GM19239 (cell line): ENCODE measurements at regions not wholly inside any gene's neighbourhood (a gene's known extent, or its start where the extent isn't known, plus 50 kb on each side); places are given as distances from the start of the nearest gene placed in this dataset.
"Not testable (repeated sequence)": the region's sequence is repeated elsewhere in the genome, so short reads cannot be mapped to it uniquely, and the experiment has no call there.

ENCODE experiments used
- DNase-seq: peaks from one replicate; pipeline ENCODE4 v3.0.0; 2011; ENCODE audit warnings: low spot score; ENCODE audit not compliant: insufficient read length
- FAIRE-seq: peaks from 2 replicates; lab custom pipeline; 2011; peaks lifted over from hg19 to GRCh38; lab: Jason Lieb, UNC

DNA sequence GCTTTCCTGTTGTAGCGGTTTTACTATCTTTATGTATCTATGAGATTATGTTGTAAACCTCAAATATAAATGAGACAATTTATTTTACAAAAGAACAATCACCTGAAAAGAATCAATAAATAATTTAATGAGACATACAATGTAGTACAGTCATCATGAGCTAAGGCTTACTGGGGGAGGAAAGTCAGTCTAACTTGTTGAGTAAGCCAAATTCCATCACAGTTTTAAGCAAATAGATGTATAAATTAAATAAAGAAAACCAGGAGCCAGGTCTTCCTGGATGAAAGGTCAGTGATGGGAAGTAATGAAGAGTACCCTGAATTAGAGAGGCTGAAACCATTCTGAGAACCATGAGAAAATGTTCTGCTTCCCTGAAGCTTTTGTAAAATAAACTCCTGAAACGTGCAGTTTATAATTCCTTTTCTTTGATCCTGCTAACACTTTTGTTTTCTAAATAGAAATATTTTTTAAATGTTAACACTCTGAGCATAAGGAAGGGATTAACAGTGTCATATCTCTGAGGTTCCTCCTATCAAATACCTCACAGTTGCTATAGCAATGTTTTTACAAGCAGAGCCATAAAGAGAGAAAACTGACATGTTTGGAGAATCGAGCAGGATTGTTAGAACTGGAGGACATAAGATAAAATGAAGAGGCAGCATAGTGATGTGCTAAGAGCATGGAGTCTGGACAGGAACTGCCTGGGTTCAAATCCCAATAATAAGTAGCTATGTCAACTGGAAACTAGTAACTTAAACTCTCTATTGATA lies 444.9 kb upstream of the FOXG1 start:
- FAIRE-seq (no peak), DNase-seq (no peak)

DNA sequence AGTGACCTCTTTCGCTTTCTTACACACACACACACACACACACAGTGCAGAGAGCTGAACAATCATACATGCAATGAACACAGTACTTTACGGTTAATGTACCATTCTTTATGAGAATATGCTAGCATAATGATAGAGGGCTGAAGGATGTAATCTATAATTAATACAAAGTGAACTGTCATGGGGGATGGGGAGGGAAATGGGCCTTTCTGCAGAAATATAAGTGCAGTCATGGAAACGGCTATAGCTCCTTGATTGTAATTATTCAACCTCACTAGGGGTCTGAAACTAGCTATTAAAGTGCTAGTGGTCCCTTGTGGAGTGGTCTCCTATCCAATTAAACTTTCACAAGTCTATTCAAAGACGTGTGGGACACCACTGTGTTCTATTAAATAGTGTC lies 443.2 kb upstream of the FOXG1 start:
- FAIRE-seq (no peak), DNase-seq (no peak)

GRCh38 chr14:28323951-28324741 lies 442.4 kb upstream of the FOXG1 start:
- no peak for FAIRE-seq
- no peak for DNase-seq

DNA sequence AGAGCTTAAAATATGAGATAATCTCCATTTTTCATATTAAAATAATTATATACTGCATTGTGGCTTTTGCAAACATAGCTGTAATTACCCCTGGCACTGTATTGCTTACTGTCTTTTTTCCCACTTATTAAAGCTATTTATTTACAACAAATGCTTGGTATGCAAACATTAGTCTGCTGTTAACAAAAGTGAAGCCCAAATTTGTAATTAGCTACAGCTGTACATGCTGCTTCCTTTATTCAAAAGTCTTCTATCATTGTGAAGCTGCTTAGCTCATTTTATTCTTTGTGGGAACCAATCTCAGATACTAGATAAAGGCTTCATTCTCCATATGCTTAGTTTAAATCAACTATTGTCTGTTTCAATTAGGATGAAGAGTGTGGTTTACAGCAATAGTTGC lies 425.8 kb upstream of the FOXG1 start:
- FAIRE-seq (no peak), DNase-seq (no peak)

- FAIRE-seq: no peak
- DNase-seq: no peak
These were observed 422.2 kb upstream of the FOXG1 start for GRCh38 chr14:28344381-28344780.

DNA sequence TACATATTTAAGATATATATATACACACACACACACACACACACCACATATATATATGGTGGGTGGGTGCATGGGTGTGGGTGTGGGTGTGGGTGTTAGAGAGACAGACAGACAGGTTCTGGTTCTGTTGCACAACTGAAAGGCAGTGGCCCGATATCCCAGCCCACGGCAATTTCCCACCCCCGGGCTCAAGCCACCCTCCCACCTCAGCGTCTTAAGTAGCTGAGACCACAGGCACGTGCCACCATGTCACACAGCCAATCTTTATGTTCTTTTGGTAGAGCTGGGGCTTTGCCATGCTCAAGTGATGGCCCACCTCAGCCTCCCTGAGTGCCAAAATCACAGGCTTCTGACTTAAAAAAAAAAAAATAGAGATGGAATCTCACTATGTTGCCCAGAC lies 417.8 kb upstream of the FOXG1 start:
- FAIRE-seq (no peak), DNase-seq (no peak)

DNA sequence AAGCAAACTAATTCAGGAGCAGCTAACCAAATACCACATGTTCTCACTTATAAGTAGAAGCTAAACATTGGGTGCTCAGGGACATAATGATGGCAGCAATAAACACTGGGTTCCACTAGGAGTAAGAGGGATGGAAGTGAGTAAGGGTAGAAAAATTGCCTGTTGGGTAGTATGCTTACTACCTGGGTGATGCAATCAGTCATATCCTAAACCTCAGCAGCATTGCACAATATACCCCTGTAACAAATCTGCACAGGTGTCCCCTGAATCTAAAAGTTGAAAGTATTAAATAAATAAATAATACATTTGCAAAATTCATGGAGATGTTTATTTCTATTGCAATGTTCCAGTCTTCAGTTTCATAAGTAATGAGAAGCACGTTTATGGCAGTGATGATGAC lies 409.8 kb upstream of the FOXG1 start:
- DNase-seq (no peak), FAIRE-seq (no peak)

- DNase-seq: no peak
- FAIRE-seq: no peak
These were observed 405.1 kb upstream of the FOXG1 start for GRCh38 chr14:28361486-28361885.

DNA sequence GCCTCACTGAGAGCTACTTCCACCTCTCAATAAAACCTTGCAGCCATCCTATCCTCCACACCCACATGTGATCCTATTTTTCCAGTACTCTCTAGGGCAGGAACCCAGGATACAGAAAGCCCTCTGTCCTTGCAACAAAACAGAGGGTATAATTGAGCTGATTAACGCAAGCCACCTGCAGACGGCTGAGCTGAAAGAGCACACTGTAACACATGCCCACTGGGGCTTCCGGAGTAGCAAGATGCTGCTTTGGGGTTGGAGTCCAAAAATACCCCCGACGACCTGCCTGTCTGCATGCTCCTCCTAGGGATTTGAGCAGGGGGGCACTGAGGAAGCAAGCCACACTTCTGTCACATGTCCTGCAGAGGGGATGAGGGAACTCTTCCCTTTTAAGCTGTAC lies 401.1 kb upstream of the FOXG1 start:
- DNase-seq: no peak
- no peak for FAIRE-seq

DNA sequence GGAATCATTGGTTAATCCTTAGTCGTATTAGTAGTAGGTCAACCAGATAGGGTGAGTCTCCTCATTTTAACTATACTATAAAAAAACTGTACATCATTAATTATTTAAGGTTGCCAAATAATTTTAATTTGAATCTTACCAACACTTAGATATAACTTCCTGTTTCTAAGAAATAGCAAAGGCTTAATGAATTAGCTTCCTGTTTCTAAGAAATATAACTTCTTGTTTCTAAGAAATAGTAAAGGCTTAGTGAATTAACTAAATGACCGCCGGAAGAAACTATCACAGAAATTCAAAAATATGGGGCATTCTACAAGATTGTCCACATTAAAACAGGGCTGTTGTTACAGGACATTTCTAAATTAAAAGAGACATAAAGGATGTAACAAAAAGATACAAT lies 392.9 kb upstream of the FOXG1 start:
- DNase-seq (no peak), FAIRE-seq (no peak)

- DNase-seq (no peak), FAIRE-seq (no peak)
These were observed 391.3 kb upstream of the FOXG1 start for GRCh38 chr14:28375295-28375694.

- no peak for DNase-seq
- FAIRE-seq: no peak
These were observed 384.9 kb upstream of the FOXG1 start for GRCh38 chr14:28381656-28382055.

DNA sequence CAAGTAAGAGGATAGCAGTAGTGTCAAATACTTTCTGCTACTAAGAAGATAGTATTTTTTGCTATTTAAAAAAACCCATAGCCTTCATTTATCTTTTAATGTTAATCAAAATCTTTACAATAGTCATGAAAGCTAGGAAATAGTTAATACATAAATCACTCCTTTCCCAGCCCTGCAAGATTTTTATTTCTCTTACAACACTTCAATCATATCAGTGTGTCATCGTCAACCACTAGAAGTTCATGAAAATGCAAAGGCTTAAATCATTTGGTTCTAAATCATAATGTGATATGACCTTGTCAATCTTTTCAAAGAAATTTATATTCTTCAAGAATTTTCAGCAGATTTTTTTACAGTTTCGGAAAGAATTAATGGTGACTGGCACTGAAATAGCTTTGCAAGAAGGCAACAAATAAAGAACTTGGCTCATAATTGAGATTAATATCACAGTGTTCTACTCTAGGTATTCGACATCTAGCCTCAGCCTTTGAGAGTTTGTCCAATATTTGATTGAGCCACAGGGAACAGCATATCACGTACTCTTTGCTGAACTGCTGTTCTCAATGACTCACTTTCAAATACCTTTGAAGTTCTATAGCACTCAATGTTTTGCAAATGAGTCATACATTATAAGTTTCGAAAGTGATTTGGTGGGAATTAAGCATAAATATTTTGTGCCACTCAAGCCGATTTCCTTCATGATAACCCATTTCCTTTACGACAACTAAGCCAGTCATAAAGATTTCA lies 384.0 kb upstream of the FOXG1 start:
- DNase-seq (no peak), FAIRE-seq (no peak)

DNA sequence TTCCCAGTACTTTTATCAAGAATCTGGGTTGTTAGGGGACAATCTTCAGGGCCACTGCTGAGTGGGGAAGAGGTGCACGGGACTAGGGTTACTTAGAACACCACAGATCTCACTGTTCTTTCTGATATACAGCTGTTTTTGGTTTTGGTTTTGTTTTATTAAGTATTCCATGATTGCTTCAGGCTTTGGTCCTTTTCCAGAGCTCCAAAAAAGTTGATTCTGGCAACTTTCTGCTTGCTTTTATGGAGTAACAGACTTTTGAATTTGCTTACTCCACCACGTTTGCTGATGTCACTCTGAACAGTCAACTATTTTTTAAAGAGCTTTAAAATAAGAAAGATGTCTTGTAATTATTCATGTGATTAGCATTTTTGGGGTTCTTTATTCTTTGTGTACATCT lies 368.1 kb upstream of the FOXG1 start:
- DNase-seq: no peak
- no peak for FAIRE-seq

DNA sequence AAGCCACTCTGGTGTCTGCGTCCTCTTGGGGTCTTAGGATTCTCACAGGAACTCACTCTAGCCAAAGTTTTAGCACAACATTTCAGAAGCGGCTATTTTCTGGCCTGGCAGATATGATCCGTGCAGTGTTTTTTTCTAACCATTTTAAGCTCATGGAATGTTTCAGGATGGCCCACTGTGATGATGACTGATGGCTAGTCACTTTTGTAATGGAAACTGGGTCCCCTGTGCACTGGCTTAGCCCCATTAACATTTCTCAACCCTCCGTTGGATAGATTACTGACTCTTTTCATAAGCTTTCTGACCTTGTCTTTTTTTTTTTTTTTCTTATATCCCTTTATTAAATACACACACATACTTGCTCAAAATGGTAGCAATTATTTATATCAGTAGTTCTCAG lies 364.9 kb upstream of the FOXG1 start:
- DNase-seq, FAIRE-seq: not testable (repeated sequence)

GRCh38 chr14:28406196-28406595 lies 360.4 kb upstream of the FOXG1 start:
- DNase-seq (no peak), FAIRE-seq (no peak)

DNA sequence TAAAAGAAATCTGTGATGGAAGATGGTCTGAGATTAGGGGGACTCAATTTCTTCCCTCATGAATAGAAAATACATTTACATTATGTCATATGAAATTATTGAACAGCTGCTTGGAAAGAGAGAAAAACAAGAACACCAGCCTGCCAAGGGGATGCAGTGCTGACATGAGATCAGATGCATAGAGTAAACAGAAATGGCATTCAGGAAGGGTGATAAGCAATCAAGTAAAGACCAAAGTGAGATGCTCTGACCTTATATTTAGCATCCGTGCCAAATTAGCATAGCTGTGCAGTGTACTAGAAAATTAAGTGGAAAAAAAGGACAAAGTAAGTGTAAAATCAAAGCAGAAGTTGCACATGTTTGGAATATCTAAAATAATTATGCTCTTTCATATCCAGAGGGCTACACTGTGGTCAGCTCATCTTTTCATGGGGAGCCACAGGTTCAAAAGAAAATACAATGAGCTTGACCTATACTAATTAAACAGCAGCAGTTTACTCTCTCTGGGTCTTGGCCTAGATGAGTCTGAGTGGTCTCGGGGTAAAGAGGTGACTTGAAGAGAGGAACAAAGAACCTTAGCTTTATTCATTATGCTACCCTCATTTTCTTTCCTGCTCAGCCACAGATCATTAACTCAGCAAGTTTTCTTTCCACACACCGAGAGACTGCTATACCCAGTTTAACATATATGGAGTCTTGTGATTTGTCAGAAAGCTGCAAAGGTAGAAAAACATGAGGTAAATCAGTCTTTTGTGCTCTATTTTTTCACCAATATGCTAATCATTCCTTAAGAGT lies 359.4 kb upstream of the FOXG1 start:
- DNase-seq (no peak), FAIRE-seq (no peak)

- no peak for FAIRE-seq
- DNase-seq: no peak
These were observed 358.6 kb upstream of the FOXG1 start for GRCh38 chr14:28407996-28408395.

DNA sequence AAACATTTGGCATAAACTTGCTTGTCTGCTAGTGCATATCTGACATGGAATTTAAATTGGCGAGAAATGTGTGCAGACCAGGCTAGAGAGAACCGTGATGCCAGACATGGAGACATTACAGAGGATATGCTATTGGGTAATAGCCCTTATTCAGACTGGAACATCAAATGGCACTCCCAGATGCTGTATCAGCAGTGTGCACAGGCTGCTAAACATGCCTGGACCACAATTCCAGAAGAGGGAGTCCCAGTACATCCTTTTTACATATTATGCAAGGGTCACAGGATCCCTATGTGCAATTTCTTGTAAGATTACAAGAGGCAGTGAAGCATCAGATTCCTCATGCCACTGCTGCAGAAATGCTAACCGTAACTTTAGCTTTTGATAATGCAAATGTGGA lies 354.5 kb upstream of the FOXG1 start:
- FAIRE-seq (no peak), DNase-seq (no peak)

DNA sequence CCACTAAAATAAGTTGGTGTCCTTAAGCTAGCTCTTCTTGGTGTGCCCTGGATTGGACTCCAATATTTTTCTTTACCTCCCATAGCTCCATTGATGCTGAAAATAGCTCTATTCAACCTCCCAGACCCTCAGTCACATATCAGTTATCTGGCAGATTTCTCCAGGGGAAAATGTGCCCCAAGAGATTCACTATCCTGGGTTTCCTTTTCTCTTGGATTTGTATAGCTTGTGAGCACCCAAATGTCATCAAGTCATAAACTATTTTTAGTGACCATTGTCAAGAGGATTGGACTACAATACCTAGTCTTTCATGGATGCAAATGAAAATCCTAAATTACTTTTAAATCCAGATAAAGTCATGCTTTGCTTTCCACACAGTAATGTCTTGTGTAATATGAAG lies 339.6 kb upstream of the FOXG1 start:
- DNase-seq (no peak), FAIRE-seq (no peak)
